ENCODE measurements at regions not wholly inside any gene's neighbourhood (a gene's known extent, or its start where the extent isn't known, plus 50 kb on each side); places are given as distances from the start of the nearest gene placed in this dataset.
"Not testable (repeated sequence)": the region's sequence is repeated elsewhere in the genome, so short reads cannot be mapped to it uniquely, and the experiment has no call there.

DNA sequence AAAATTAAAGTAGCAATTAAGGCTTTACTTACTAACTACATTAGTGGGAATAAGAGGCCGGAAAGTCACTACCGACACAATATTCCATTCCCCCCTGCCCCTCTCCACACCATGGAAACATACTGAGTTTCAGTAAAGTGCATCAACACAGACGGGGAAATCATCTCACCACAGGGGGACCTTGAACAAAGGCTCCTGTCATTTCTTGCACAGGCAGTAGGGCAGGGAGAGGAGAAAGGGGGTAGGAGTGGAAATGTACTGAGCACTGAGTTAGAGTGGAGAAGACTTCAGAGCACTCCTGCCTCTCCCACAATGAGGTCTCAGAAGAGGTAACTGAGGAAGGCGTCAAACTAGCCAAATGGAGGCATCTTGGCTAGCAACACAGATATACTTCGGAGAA lies 1426.9 kb upstream of the EYS start:
- DNase-seq, result no peak

DNA sequence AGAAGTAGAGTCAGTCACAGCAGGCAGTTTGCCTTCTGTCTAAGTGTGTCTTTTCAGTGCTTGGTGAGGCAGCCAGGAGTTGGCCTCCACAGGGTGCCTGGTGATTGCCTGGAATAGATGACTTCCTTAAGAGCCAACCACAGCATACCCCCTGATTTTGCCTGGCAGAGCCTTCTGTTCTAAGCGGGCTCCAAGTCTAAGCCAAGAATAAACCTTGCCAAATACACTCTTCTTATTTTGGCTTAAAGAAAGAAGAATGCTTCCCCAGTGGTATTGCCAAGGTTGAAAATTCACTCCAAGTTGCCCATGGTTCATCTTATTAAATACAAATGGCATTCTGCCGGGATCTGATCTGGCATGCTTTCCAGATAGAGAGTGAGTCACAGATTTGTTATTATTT lies 1424.8 kb upstream of the EYS start:
- no peak for DNase-seq

DNA sequence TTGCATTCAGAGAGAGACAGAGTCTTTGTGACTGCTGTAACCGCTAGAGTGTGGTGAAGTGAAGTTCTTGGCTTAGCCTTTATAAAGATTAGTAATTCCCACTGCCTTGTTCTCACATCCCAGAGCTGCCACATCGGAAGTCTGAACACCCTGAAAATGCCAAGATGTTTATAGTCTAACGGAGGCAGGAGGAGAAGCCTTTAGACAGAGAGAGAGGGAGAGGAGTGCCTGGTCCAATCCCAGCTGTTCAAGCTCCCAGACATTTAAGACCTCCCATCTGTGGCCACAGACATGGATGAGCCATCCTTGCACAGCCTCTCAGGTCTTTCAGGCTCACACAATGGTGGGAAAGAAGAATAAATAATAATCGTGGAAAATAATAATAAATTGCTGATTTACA lies 1422.8 kb upstream of the EYS start:
- no peak for DNase-seq

DNA sequence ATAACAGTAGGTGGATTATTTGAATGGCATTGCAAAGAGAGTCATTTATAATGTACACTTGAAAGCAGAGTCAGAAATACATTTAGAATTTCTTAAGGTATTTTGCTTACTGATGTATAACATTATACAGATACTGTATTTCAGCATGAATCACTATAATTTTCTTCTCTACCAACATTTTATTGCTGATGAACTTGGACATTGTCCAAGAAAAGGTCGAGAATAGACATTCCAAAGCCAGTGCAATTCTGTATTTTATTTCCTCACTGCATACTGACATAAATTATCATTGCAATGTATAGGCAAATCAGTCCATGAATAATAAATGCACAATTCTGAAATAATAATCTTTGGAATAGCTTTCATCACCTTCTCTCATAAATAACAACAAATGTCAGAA lies 1420.0 kb upstream of the EYS start:
- DNase-seq, result no peak

DNA sequence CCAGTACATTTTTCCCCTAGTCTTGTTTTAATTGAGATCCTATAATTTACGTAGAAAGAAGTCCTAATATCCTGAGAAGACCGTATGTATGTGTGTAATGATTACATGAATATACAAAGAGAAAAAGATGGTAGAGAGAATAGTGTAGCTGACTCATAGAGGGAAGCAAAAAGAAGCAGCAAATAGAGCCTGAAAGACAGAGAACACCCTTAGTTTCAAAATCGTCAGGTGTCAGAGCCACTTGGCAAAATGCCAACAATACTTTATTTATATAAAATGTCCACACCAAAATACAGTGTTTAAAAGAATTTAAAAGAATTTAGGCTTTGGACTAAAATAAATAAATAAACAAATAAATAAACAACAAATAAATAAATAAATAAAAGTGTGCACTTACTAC lies 1414.1 kb upstream of the EYS start:
- DNase-seq, result no peak

DNA sequence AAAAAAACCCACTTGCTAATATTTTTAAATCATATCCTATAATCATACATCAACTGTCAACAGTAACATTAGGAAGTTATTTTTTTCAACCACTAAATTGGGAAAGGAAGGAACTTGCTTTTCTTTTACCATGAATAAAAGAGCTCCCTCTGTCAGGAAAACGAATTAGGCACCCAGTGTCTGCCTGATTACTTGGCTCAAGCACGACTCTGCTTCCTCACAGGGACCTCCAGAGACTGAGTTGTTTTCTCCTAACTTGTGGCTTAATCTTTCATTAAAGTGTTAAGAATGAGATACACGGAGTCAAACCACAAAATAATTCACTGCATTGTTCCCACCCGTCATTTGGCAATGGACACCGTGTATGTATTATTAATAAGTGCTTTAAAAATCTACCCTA lies 1405.1 kb upstream of the EYS start:
- no peak for DNase-seq

DNA sequence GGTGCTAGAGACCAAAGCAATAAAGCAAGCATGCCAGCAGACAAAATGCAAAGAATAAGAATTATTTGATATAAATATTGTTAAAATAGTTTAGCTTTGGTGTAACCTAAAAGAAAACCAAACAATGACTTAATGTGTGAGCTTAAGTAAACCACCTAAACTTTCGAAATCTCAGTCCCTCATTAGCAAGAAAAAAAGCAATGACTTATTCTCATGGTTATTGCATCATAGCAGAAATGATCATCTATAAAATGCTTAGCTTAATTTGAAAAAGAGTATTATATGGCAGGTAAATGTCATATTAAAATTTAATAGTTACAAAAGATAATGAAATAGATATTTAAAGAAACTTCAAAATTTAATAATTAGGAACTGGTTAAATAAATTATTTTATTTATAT lies 1395.7 kb upstream of the EYS start:
- no peak for DNase-seq

DNA sequence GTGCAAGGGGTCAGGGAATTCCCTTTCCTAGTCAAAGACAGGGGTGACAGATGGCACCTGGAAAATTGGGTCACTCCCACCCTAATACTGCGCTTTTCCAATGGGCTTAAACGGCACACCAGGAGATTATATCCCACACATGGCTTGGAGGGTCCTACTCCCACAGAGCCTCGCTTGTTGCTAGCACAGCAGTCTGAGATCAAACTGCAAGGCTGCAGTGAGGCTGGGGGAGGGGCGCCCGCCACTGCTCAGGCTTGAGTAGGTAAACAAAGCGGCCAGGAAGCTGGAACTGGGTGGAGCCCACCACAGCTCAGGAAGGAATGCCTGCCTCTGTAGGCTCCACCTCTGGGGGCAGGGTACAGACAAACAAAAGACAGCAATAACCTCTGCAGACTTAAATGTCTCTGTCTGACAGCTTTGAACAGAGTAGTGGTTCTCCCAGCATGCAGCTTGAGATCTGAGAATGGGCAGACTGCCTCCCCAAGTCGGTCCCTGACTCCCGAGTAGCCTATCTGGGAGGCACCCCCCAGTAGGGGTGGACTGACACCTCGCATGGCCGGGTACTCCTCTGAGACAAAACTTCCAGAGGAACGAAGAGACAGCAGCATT lies 1388.7 kb upstream of the EYS start:
- not testable (repeated sequence) for DNase-seq

DNA sequence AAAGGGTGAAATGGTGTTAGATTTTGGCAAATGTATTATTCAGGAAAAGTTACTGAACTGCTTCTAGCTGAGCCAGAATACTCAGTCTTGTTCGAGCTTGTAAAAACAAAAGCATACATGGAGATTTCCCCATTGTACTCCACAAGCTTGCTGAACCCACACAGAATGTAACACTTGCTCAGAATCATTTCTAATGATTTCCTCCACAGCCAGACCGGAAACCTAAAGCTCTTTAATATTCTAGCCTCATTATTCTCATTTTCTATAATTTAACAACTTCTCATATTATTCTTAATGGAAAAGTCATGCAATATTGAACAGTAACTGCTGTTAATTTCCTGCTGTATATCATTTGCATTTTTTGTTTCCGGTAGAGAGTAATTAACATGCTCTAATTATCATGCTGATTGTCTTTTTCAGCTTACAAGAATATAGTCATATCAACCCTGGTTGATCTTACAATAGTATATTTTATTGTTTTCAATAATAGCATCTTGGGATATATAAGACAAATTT lies 1387.5 kb upstream of the EYS start:
- DNase-seq, result no peak

DNA sequence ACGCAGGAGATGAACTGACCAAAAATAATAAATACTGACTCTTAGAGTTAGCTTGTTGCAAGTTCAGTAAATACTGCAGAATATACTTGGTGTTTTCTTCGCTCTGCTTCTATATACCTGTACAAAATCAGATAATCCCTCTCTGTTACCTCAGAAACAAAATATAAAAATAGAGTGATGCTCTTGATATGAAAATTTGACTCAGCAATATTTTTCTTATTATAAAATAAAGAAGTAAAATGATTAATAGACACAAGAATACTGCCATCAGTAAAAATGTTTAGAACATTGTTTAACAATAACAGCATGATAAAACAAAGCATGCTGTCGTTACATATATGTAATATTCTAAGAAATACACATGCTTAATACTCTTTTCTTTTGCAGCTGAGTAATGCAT lies 1366.9 kb upstream of the EYS start:
- DNase-seq, result no peak

DNA sequence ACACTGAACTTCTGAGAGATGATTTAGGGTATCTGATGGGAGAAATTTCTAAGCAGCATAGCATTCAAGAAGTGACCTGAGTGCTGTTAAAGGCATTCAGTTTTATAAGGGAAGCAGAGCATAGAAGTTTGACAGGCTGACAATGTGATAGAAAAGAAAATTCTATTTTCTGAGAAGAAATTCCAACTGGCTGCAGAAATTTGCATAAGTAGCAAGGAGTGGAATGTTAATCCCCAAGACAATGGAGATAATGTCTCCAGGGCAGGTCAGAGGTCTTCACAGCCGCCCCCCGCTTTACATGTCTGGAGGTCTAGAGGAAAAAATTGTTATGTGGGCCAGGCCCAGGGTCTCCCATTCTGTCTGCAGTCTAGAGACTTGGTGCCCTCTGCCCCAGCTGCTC lies 1361.8 kb upstream of the EYS start:
- no peak for DNase-seq

DNA sequence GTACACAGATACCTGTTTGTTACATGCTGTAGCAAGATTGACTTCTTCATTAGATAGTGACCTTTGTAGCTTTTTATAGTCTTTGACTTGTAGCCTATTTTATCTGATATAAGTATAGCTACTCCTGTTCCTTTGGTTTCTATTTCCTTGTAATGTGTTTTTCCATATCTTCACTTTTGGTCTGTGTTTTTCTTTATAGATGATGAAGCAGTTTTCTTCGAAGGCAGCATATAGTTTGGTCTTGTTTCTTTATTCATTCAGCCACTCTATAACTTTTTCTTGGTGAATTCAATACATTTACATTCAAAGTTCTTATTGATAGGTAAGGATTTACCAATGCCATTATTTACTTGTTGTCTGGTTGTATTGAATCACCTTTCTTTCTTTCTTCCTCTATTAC lies 1357.3 kb upstream of the EYS start:
- no peak for DNase-seq

DNA sequence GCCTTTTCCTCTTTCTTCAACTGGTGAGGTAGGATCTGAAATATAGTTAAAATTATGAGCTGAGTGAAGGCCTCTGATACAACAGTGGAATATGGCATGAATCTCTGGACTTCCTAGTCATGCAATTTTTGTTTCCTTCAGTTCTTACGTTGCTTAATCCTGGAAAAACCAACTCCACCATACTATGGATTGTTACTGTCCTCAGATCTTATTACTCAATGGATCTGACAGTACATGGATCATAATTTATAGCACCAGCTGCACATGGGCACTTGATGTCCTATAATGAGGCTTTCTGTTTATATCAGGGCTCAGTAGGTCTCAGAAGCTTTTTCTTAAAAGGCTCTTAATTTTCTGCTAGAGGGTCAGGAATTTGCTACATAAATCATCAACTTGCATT lies 1341.0 kb upstream of the EYS start:
- DNase-seq, result no peak

DNA sequence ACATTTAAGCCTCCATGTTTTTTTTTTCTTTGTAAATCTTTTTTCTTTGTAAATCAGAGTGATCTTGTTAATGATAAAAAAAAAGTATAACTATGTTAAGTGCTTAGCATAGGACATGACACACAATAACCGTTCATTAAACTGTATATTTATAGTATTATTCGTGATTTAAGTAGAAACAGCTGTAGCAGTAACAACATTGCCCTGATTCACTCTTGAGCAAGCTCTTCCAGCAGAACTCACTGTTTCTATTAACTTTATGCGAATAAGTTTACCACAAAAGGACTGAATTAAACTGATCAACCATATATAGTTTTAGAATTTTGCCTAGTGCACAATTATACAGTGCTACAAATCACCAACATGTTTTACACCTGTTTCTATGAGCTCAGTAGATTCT lies 1338.0 kb upstream of the EYS start:
- no peak for DNase-seq

DNA sequence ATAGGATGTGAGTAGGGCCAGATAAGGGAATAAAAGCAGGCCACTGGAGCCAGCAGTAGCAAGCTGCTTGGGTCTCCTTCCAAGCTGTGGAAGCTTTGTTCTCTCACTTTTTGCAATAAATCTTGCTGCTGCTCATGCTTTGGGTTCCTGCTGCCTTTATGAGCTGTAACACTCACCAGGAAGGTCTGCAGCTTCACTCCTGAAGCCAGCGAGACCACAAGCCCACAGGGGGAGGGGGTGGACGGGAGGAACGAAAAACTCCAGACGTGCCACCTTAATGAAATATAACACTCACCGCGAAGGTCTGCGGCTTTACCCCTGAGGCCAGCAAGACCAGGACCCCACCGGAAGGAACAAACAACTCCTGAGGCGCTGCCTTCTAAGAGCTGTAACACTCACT lies 1324.4 kb upstream of the EYS start:
- DNase-seq, result no peak

DNA sequence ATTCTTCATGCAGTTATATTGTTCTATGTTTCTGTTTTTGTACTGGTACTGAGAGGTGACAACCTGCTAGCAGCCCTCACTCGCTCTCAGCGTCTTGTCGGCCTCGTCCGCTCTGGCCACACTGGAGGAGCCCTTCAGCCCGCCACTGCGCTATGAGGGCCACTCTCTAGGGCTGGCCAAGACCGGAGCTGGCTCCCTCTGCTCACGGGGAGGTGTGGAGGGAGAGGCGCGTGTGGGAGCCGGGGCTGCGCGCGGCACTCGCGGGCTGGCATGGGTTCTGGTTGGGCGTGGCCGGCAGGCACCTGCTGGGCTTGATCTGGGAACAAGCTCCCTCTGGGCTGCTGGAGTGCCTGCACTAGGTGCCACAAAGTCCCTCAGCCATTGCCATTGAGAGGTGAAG lies 1323.8 kb upstream of the EYS start:
- no peak for DNase-seq

DNA sequence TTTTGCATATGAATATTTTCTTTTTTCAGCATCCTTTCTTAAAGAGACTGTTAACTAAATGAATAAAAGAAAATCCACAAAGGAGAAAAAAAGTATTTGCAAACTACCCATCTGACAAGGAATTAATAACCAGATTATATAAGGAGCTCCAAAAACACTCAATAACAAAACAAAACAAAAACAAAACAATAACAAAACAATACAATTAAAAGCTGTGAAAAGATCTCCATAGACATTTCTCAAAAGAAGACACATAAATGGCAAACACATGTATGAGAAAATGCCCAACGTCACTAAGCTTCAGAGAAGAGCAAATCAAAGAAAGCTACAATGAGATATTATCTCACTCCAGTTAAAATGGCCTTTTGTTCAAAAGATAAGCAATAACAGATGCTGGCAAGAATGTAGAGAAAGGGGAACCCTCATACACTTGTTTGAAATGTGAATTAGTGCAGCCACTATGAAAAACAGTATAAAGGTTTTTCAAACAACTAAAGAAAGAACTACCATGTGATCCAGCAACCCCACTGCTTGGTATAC lies 1310.0 kb upstream of the EYS start:
- no peak for DNase-seq

DNA sequence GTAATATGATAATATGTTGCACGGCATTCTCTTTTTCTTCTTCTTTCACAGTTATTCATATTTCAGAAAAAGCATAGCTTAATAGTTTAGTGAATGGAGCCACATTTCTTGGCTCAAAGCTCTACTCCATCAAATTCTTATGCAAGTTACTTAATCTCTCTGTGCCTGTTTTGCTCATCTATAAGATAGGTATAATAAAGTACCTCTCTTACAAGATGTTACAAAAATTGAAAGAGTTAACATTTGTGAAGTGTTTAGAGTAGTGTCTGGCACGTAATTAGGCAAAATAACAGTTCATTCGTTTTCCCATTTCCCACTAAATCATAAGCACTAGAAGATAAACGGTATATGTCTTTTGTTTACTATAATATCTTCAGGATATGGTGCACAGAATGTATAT lies 1304.4 kb upstream of the EYS start:
- no peak for DNase-seq

DNA sequence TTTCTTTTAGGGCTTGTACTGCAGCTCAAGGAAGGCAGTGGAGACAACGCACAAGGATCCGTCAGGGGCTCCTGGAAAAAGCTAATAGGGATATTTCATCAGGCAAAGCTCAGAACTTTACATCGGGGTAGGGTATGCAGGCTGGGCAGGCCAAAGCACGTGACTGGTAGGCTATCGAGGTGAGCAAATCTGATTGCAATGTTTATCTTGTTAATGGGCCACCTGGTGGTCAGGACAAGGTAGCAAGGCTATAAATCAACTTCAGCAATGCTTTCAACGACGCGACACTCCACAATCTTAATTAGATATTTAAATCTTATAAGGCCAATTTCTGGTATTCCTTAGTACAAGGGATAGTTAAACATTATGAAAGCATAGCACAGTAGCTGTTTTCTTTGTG lies 1302.8 kb upstream of the EYS start:
- no peak for DNase-seq

DNA sequence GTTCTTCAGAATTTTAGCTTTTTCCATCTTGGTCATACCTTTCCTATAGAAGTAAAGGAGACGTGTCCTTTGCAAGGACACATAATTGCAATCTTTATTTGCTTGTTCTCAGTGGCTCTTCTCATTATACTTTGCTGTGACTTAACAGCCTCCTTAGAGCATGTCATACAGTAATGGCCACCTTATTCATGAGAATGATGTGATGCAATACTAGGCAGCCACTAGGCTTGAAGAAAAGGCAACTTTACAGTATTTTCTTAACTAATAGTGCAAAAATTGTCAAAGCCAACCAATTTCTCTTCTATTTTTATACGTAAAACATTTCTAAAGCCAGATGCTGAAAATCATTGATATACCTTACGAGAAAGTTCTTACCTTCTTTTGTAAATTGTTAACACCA lies 1296.8 kb upstream of the EYS start:
- no peak for DNase-seq

DNA sequence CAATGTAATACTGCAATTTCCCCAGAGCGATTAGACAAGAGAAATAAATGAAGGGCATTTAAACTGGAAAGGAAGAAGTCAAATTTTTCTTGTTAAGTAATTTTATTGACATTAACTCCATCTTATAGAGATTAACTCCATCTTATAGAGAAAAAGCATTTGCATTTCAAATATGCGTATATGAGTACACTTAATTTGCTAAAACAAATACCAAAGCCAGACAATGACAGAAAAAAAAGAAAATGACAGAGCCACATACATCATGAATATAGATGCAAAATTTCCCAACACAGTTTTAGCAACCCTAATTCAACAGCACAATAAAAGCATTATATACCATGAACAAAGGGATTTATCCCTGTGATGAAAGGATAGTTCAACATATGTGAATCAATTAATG lies 1293.1 kb upstream of the EYS start:
- DNase-seq, result no peak

DNA sequence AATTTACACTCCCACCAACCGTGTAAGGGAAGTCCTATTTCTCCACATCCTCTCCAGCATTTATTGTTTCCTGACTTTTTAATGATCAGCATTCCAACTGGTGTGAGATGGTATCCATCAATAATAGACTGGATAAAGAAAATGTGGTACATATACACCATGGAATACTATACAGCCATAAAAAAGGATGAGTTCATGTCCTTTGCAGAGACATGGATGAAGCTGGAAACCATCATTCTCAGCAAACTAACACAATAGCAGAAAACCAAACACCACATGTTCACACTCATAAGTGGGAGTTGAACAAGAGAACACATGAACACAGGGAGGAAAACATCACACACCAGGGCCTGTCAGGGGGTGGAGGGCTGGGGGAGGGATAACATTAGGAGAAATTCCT lies 1290.6 kb upstream of the EYS start:
- DNase-seq, result not testable (repeated sequence)

DNA sequence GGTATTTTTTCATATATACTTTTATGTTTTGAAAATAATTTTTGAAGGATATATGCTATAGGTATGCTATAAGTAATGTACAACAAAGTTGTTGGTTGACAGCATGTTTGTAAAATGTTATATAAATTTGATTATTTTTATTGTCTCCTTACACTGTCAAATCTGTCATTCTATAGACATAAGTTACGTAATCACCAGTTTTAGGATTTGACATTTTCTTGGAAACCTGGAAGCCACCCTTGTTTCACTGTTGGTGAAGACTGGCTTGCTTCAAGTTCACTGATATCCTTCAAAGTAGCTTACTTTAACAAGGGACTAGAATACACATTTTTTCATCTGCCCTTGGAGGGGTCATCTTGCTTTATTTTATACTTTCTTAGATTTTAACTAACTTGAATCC lies 1288.6 kb upstream of the EYS start:
- no peak for DNase-seq

DNA sequence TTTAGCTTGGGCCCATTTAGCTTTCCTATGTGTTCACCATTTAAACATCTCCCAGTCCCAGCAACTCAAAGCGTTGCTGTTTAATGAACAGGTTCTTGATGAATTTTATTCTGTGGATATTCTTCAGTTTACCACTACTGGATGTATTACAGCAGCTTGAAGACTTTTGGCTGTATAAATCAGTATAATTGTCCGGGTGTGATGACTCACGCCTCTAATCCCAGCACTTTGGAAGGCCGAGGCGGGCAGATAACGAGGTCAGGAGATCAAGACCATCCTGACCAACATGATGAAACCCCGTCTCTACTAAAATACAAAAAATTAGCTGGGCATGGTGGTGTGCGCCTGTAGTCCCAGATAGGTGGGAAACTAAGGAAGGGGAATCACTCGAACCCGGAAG lies 1286.7 kb upstream of the EYS start:
- DNase-seq, result not testable (repeated sequence)

DNA sequence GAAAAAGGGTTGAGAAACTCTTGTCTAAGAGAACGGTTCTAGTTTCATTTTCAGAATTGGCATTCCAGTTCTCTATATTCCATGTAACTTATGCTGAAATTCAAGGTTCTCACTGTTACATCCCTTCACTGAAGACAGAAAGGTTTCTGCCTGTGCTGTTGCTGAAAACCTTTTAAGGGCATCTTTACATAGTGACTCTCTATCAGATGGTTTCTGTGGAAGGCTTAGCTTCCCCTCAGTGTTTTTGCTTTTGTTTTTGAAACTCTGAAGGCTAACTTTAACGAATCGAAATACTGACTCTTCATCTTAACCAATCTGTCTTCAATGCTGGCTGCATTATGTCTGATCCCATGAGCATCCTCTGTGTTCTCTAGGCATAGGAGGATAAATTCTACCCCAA lies 1286.2 kb upstream of the EYS start:
- no peak for DNase-seq

DNA sequence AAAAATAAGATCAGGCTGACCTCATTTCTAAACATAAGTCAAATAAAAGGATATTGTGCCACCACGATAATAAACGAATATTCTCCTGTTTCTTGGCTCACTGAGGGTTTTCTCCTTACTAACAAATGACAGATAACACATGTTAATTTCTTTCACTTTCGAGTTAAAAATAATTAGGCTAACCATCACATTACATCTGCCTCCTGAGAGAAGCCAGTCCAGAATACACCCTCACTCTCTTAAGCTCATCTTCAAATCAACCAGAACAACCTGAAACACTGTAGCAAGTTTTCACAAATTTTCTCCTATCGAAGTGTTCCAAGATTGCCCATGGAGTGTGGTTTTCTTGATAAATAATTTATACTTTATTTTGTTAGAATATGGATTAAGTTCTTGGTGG lies 1285.6 kb upstream of the EYS start:
- DNase-seq, result no peak
